ENCODE measurements at regions not wholly inside any gene's neighbourhood (a gene's known extent, or its start where the extent isn't known, plus 50 kb on each side); places are given as distances from the start of the nearest gene placed in this dataset.

GRCh38 chr1:5495596-5496410 lies 496.4 kb downstream of the NPHP4 start:
- no peak for DNase-seq (ENCODE audit: low read depth in 2 of 2)
- no peaks in the 10 kb centered on the region for H3K9me3 ChIP-seq (ENCODE audit: control insufficient read depth, insufficient read depth, low read depth, low read length)
- no peak overlapping the region for H3K27ac ChIP-seq (ENCODE audit: insufficient read depth, low read length)

GRCh38 chr1:5494518-5494917 lies 497.7 kb downstream of the NPHP4 start:
- Histone ChIP-seq H3K27me3 (ENCODE audit: control insufficient read depth, insufficient read depth, low read length) (no peaks in the 10 kb centered on the region), H4K20me1 (ENCODE audit: control insufficient read depth, extremely low read depth, insufficient read depth, low read length) (no peaks in the 10 kb centered on the region), H3K4me1 (ENCODE audit: control insufficient read depth, extremely low read depth, insufficient read depth, low read length) (no peaks in the 10 kb centered on the region), H3K4me3 (replicated peaks in 1 of 4; ENCODE audit: control extremely low read depth in 1 of 4, insufficient read depth in 1 of 4, low read depth in 3 of 4, low read length in 4 of 4) (no peak overlapping the region), H3K36me3 (ENCODE audit: control insufficient read depth, insufficient read depth, low read length) (no peaks in the 10 kb centered on the region), H3K9me3 (ENCODE audit: control insufficient read depth, insufficient read depth, low read depth, low read length) (no peaks in the 10 kb centered on the region), H2AFZ (ENCODE audit: low read length) (no peak overlapping the region), H3K27ac (ENCODE audit: insufficient read depth, low read length) (no peak overlapping the region), H3K9ac (ENCODE audit: insufficient read depth, low read length) (no peak overlapping the region), H3K79me2 (ENCODE audit: control insufficient read depth, insufficient read depth, low read length) (no peaks in the 10 kb centered on the region), H3K4me2 (ENCODE audit: extremely low read depth, insufficient read depth, low read length) (no peak overlapping the region)
- no peak for DNase-seq (ENCODE audit: low read depth in 2 of 2)
- TF ChIP-seq CTCF (conservative IDR thresholded peaks at IDR 0.05 in 1 of 2, IDR thresholded peaks at IDR 0.05 in 1 of 2; ENCODE audit: low read depth in 1 of 2, low read length in 2 of 2): no peak
- TF ChIP-seq EZH2 (IDR thresholded peaks at IDR 0.05; ENCODE audit: low read length, missing control alignments): no peak

More at GRCh38 chr1:5495596-5496410, 496.4 kb downstream of the NPHP4 start:
- H3K4me1 ChIP-seq (ENCODE audit: control insufficient read depth, extremely low read depth, insufficient read depth, low read length): no peaks in the 10 kb centered on the region
- no peaks in the 10 kb centered on the region for H3K27me3 ChIP-seq (ENCODE audit: control insufficient read depth, insufficient read depth, low read length)
- H4K20me1 ChIP-seq (ENCODE audit: control insufficient read depth, extremely low read depth, insufficient read depth, low read length): no peaks in the 10 kb centered on the region
- H2AFZ ChIP-seq (ENCODE audit: low read length): no peak overlapping the region
- H3K4me2 ChIP-seq (ENCODE audit: extremely low read depth, insufficient read depth, low read length): no peak overlapping the region
- no peaks in the 10 kb centered on the region for H3K36me3 ChIP-seq (ENCODE audit: control insufficient read depth, insufficient read depth, low read length)
- H3K4me3 ChIP-seq (replicated peaks in 1 of 4; ENCODE audit: control extremely low read depth in 1 of 4, insufficient read depth in 1 of 4, low read depth in 3 of 4, low read length in 4 of 4): no peak overlapping the region
- H3K9ac ChIP-seq (ENCODE audit: insufficient read depth, low read length): no peak overlapping the region
- TF ChIP-seq CTCF (conservative IDR thresholded peaks at IDR 0.05 in 1 of 2, IDR thresholded peaks at IDR 0.05 in 1 of 2; ENCODE audit: low read depth in 1 of 2, low read length in 2 of 2) (no peak), EZH2 (IDR thresholded peaks at IDR 0.05; ENCODE audit: low read length, missing control alignments) (no peak)
- H3K79me2 ChIP-seq (ENCODE audit: control insufficient read depth, insufficient read depth, low read length): no peaks in the 10 kb centered on the region

DNA sequence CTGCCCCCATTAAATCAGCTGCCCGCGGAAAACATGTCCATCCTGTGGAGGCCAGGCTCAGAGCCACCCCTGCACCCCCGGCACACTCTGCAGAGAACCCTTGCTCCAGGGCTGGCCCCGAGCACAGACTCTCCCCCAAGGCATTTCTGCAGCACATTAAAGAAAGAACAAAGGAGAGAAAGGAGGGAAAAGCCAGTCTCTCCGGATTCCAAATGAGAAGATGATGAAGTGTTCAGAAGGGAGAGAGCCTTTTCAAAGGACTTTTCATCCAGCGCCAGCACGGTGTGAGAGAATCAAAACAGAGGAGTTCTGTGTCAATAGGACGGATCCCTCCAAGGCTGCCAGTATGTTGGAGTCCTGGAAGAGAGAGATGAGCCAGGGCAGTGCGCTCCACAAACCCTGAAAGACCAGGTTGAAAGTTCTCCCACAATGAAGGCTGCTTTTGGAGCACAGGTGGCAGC lies 498.3 kb downstream of the NPHP4 start:
- Histone ChIP-seq H2AFZ (ENCODE audit: low read length) (no peak overlapping the region), H3K4me1 (ENCODE audit: control insufficient read depth, extremely low read depth, insufficient read depth, low read length) (no peaks in the 10 kb centered on the region), H3K27ac (ENCODE audit: insufficient read depth, low read length) (no peak overlapping the region), H3K79me2 (ENCODE audit: control insufficient read depth, insufficient read depth, low read length) (no peaks in the 10 kb centered on the region), H3K36me3 (ENCODE audit: control insufficient read depth, insufficient read depth, low read length) (no peaks in the 10 kb centered on the region), H3K4me2 (ENCODE audit: extremely low read depth, insufficient read depth, low read length) (no peak overlapping the region), H3K9ac (ENCODE audit: insufficient read depth, low read length) (no peak overlapping the region), H3K4me3 (replicated peaks in 1 of 4; ENCODE audit: control extremely low read depth in 1 of 4, insufficient read depth in 1 of 4, low read depth in 3 of 4, low read length in 4 of 4) (no peak overlapping the region), H3K9me3 (ENCODE audit: control insufficient read depth, insufficient read depth, low read depth, low read length) (no peaks in the 10 kb centered on the region), H4K20me1 (ENCODE audit: control insufficient read depth, extremely low read depth, insufficient read depth, low read length) (no peaks in the 10 kb centered on the region), H3K27me3 (ENCODE audit: control insufficient read depth, insufficient read depth, low read length) (no peaks in the 10 kb centered on the region)
- TF ChIP-seq CTCF (conservative IDR thresholded peaks at IDR 0.05 in 1 of 2, IDR thresholded peaks at IDR 0.05 in 1 of 2; ENCODE audit: low read depth in 1 of 2, low read length in 2 of 2): no peak
- TF ChIP-seq EZH2 (IDR thresholded peaks at IDR 0.05; ENCODE audit: low read length, missing control alignments): no peak
- DNase-seq (ENCODE audit: low read depth in 2 of 2): no peak

Data from fibroblast of lung (primary cell).